Activated T-cell treated with anti-CD3 and anti-CD28 coated beads for 24 hours (primary cell): ENCODE measurements at regions not wholly inside any gene's neighbourhood (a gene's known extent, or its start where the extent isn't known, plus 50 kb on each side); places are given as distances from the start of the nearest gene placed in this dataset.
A peak's percentile ranks its signal among the peaks of the same experiment; 100 is the strongest.

Experiments
- DNase-seq: peaks from one replicate; pipeline ENCODE4 v3.0.0-alpha.2; 2020; ENCODE audit warnings: low read depth

GRCh38 chr13:77480066-77480465 is 55.4 kb upstream of the SCEL start:
- DNase-seq, result no peak

GRCh38 chr13:77479326-77479725 is 56.2 kb upstream of the SCEL start:
- DNase-seq, result no peak

DNA sequence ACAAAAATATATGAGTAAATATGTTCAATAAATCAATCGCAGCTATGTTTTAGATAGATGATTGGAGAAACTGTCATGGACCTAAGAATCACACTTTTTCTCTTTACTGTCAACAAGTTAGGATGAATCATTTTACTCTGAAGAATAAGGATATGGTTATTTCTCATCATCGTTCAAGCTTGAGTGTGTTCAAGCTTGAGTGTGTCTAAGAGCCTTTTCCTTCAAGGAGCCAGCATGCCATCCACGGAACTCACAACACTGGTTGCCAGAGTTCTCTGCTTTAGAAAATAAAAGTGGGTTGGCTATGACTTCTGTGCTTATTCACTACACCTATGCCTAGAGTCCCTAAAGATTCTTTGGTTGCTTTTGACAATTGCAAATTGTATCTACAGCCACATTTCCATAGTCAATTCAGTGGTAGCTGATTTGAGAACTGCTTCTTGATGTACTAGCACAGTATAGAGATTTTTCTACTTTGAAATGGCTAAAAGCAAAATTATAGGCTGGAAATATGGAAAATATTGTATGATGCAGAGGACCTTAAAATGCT is 58.1 kb upstream of the SCEL start:
- no peak for DNase-seq

GRCh38 chr13:77476456-77476855 is 59.0 kb upstream of the SCEL start:
- DNase-seq, result no peak

GRCh38 chr13:77475345-77476084 is 60.0 kb upstream of the SCEL start:
- no peak for DNase-seq

GRCh38 chr13:77470986-77471385 is 64.5 kb upstream of the SCEL start:
- DNase-seq, result no peak

DNA sequence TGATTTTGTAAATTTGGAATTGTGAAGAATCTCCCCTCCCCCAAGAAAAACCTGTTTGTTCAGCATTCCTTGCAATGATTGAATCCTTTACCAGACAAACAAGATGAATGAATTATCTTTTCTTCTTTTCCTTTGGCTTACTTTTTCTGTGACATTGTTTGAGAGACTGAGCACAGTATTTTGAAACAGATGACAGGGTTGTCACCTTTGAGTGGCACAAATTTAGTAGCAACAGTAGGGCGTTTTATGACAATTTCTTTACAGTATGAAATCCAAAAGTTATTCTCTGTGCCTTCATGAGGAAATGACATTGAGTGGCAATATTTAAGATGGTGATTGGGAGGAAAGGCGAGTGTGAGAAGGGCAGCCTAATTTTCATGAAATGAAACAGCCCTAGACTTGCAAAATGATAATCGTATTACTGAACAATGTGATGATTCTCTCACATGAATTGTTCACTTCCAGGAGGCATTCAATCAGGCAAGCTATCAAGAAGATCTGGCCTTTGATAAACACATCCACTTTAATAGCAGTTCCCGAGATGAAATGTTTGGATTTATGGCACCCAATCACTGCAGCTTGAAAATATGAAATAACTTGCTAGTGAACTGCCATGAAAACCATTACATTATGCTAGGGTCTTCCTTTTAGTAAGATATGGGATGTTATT is 68.6 kb upstream of the SCEL start:
- no peak for DNase-seq

DNA sequence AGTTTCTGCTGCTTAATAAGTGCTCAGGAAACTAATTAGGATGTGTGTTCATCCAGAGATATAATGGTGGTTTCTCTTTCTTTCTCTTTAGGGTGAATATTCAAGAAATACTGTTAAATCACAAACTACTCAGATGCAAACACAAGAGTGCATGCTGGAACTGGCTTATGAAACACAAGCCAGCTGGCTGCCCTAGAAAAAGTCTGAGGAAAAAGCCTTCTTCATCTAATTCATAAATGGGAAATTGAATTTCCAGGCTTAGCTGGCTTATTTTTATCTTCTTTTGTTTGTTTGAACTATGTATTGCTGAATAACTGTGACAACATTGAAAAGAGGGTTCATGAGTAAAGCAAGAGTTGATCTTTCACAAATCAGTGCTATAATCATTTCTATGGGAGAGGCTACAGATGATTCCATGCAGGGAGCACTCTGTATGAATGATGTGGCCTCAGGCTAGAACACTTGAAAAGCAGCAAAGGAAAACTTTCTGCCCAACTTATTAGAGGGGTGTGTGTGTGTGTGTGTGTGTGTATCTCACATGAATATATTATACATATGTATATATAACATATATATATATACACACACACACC is 69.8 kb upstream of the SCEL start:
- no peak for DNase-seq

GRCh38 chr13:77460195-77460594 is 75.3 kb upstream of the SCEL start:
- DNase-seq, result no peak

DNA sequence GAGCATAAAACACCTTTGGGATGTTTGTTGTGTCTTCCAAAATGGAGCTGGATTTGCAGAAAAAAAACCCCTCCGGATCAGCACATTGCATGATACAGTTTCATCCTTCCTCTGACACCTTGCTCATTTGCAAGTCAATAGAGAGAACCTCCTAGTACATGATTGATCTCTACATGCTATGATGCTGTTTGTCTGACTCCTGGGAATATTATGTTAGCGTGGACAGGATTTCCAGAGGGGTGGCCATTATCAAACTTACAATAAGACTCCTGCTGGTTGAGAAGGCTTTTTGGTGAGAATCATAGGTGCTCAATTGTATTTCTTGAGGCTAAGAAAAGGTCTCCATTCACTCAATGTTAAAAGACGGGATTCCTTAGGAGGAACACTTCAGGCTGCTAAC is 75.9 kb upstream of the SCEL start:
- no peak for DNase-seq

GRCh38 chr13:77458736-77459135 is 76.8 kb upstream of the SCEL start:
- no peak for DNase-seq

GRCh38 chr13:77457966-77458365 is 77.5 kb upstream of the SCEL start:
- DNase-seq, result no peak

GRCh38 chr13:77456271-77456670 is 79.2 kb upstream of the SCEL start:
- no peak for DNase-seq

DNA sequence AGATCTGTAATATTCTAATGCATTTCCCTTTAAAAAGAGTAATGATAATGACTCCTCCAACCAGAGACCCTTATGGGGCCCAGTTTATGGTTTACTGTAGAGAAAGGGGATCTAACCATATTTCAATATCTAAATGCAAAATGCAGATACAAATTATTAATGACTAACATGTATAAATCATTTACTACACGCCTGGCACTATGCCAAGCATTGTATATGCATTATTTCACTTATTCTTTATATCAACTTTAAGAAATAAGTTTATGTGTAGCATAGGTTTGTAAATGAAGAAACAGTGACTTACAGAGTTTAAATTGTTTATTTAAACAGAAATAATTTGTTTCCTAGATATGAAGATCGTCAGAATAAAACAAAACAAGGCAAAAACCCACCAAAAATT is 86.2 kb upstream of the SCEL start:
- no peak for DNase-seq

DNA sequence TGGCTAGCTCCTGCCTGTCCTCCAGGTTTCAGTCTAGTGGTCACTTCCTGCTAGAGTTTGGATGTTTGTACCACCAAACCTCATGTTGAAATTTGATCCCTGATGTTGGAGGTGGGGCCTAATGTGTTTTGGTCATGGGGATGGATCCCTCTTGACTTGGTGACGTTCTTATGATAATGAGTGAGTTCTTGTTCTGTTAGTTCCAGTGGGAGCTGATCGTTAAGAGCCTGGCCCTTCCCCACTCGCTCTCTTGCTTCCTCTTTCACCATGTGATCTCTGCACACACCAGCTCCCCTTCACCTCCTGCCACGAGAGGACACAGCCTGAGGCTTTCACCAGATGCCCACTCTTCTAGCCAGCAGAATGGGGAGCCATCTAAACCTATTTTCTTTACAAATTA is 86.8 kb upstream of the SCEL start:
- no peak for DNase-seq

GRCh38 chr13:77443511-77443910 is 92.0 kb upstream of the SCEL start:
- DNase-seq, result no peak

GRCh38 chr13:77437267-77437666 is 98.2 kb upstream of the SCEL start:
- DNase-seq, result no peak

GRCh38 chr13:77434289-77434688 is 101.2 kb upstream of the SCEL start:
- no peak for DNase-seq

DNA sequence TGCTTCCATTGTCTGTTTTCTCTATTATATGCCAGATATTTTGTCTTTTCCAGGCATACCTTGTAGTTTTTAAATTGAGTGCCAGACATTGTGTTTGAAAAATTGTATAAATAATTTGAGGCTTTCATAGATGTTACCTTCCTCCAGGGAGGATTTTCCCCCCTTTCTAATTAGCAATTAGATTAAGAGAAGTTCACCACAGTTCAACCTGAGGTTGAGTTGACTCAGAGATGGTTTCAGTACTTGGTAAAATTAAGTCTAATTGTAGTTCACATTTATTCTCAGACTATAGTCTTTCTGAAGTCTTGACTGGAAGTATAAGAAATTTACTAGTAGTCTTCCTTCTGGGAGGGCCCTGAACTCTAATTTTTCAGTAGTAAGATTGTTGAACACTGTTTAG is 104.1 kb upstream of the SCEL start:
- DNase-seq, result no peak

GRCh38 chr13:77430377-77430951 is 103.6 kb upstream of the MYCBP2 start:
- no peak for DNase-seq

DNA sequence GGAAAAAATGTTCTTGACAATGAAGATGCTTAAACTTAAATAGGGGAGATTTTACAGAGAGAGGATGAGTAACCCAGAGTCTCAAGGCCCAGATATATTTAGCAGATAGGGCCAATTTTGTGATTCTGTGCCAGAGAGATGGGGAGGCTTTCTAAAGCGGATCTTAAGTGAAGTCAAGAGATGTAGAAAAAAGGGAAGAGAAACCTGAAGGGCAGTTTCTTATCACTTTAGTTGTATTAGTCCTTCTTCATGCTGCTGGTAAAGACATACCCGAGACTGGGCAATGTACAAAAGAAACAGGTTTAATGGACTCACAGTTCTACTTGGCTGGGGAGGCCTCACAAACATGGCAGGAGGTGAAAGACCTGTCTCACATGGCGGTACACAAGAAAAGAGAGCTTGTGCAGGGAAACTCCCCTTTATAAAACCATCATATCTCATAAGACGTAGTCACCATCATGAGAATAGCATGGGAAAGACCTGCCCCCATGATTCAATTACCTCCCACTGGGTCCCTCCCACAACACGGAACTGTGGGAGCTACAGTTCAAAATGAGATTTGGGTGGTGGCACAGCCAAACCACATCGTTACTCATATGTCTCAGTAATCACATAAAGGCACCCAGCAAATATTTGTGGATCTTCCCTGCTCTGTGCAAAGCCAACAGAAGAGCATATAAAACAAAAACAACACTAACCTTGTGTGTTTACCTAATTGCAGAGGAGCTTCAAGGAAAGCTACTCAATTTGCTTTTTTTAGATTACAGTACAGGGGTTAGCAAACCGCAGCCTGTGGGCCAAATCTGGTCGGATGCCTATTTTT is 102.6 kb upstream of the MYCBP2 start:
- DNase-seq, result peak; percentile 40

- DNase-seq, result no peak
Observed at GRCh38 chr13:77425705-77426104, 98.8 kb upstream of the MYCBP2 start.
